NCI-H524 treated with DMSO at 0.1 percent for 48 hours (cell line): ENCODE measurements at regions not wholly inside any gene's neighbourhood (a gene's known extent, or its start where the extent isn't known, plus 50 kb on each side); places are given as distances from the start of the nearest gene placed in this dataset.

Experiments
- DNase-seq: peaks from one replicate; lab custom pipeline; 2025; lab: John Stamatoyannopoulos, UW

- no peak for DNase-seq
Measured at GRCh38 chr10:34868589-34868988, 53.5 kb upstream of the PARD3 start.

- DNase-seq: peak; percentile 60
Measured at GRCh38 chr10:34866848-34867247, 51.8 kb upstream of the PARD3 start.
